ENCODE measurements at regions not wholly inside any gene's neighbourhood (a gene's known extent, or its start where the extent isn't known, plus 50 kb on each side); places are given as distances from the start of the nearest gene placed in this dataset.

DNA sequence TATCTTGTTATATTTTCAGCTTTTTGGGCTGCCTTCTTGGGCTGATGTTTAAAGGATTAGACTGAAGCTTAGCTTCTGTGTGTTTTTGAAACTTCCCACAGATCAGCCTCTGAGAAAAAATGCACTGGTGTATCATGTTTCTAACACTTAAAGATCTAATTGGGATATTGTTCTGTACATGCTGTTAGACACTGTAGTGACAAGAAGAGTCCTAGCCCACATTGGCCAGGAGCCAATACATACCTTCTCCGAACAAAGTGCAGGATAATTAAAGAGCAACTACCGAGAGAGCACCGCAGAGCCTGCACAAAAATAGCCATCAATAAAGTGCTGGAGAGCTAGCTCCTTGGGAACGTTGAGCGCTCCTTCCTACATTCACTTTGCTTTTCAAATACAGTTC, 289.4 kb upstream of the SP8 start:
- Histone ChIP-seq H3K27ac (ENCODE audit: insufficient read depth, low read depth, low read length, poor library complexity, severe bottlenecking) (no peak overlapping the region), H3K4me1 (ENCODE audit: control insufficient read depth, insufficient read depth, low read length) (peaks cover 7% of the 10 kb centered on the region)
- WGBS, 2 experiments = 70% methylated on average over 4 to 5 of the region's 5 CpGs

DNA sequence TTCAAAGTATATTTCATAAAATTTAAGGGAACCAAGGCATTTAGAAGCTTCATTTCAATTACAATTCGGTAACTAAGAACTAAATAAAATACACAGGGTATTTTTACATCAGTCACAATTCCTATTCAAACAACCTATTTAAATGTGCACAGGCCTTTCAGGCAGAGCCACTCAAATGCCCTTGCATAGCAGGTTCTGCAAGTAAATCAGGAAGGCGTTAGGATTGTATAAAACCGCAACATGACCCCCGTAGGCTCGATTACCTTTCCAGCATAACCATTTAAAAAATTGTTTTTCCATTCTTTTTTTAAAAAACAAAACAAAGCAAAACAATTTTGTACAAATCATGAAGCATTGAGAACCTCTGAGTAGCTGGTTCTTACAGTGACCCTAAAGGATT, 289.9 kb upstream of the SP8 start:
- Histone ChIP-seq H3K27me3 (ENCODE audit: control insufficient read depth, insufficient read depth, low read length, poor library complexity, severe bottlenecking) (no peaks in the 10 kb centered on the region), H3K36me3 (ENCODE audit: control insufficient read depth, insufficient read depth, low read length) (no peaks in the 10 kb centered on the region), H3K4me3 (ENCODE audit: insufficient read depth, low read depth, low read length) (no peak overlapping the region), H3K9me3 (ENCODE audit: control insufficient read depth, low read length) (no peaks in the 10 kb centered on the region), H3K27ac (ENCODE audit: insufficient read depth, low read depth, low read length, poor library complexity, severe bottlenecking) (no peak overlapping the region), H3K4me1 (ENCODE audit: control insufficient read depth, insufficient read depth, low read length) (peaks cover 7% of the 10 kb centered on the region)
- 67 to 69% methylated on average over 5 of the region's 5 CpGs for whole genome bisulfite sequencing, 2 experiments

More for the DNA sequence above, 289.4 kb upstream of the SP8 start:
- Histone ChIP-seq H3K4me3 (ENCODE audit: insufficient read depth, low read depth, low read length) (no peak overlapping the region), H3K36me3 (ENCODE audit: control insufficient read depth, insufficient read depth, low read length) (no peaks in the 10 kb centered on the region), H3K9me3 (ENCODE audit: control insufficient read depth, low read length) (no peaks in the 10 kb centered on the region), H3K27me3 (ENCODE audit: control insufficient read depth, insufficient read depth, low read length, poor library complexity, severe bottlenecking) (no peaks in the 10 kb centered on the region)

DNA sequence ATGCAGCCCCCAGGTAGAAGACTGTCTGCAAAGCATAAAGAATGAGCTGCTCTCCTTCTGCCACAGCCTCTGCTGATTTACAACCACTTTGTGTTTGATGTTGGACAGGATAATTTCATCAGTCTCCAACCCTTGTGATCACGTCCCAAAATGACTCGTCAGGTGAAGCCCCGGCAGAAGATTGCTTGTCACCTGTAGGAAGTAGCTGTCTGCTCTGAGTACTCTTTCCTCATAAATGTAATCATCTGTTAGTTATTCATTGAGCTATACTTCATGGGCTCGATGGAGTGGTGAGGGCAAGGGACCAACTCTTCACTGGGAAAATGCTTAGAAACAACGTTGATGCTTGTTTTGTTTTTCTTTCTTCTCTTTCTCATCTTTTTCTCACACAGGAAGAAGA, 290.9 kb upstream of the SP8 start:
- no peak overlapping the region for H3K4me3 ChIP-seq (ENCODE audit: insufficient read depth, low read depth, low read length)
- peaks cover 7% of the 10 kb centered on the region for H3K4me1 ChIP-seq (ENCODE audit: control insufficient read depth, insufficient read depth, low read length)
- no peaks in the 10 kb centered on the region for H3K9me3 ChIP-seq (ENCODE audit: control insufficient read depth, low read length)
- H3K36me3 ChIP-seq (ENCODE audit: control insufficient read depth, insufficient read depth, low read length) = no peaks in the 10 kb centered on the region
- 79 to 86% methylated on average over 5 of the region's 5 CpGs for WGBS, 2 experiments
- H3K27me3 ChIP-seq (ENCODE audit: control insufficient read depth, insufficient read depth, low read length, poor library complexity, severe bottlenecking) = no peaks in the 10 kb centered on the region
- H3K27ac ChIP-seq (ENCODE audit: insufficient read depth, low read depth, low read length, poor library complexity, severe bottlenecking) = no peak overlapping the region

DNA sequence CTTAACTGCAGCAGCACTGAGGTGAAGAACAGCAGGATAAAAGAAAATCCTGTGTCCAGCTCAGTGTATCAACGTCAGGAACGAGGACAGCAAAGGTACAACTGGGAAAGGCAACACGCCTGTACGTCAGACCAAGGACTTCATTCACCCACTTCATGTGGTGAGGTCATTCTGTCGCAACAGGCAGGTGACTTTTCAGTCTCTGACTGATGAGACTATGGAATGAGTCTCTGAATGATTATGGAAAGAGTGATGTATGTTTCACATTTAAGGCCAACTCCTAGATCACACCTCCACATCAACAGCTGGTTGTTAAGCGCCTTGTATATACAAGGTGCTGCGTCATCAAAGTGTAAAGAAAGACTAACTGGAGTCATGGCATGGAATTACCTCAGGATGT, 297.6 kb upstream of the SP8 start:
- Histone ChIP-seq H3K4me1 (ENCODE audit: control insufficient read depth, insufficient read depth, low read length) (no peaks in the 10 kb centered on the region), H3K4me3 (ENCODE audit: insufficient read depth, low read depth, low read length) (no peak overlapping the region), H3K27me3 (ENCODE audit: control insufficient read depth, insufficient read depth, low read length, poor library complexity, severe bottlenecking) (no peaks in the 10 kb centered on the region), H3K27ac (ENCODE audit: insufficient read depth, low read depth, low read length, poor library complexity, severe bottlenecking) (no peak overlapping the region), H3K36me3 (ENCODE audit: control insufficient read depth, insufficient read depth, low read length) (no peaks in the 10 kb centered on the region), H3K9me3 (ENCODE audit: control insufficient read depth, low read length) (no peaks in the 10 kb centered on the region)
- 94 to 95% methylated on average over 7 of the region's 7 CpGs for WGBS, 2 experiments

DNA sequence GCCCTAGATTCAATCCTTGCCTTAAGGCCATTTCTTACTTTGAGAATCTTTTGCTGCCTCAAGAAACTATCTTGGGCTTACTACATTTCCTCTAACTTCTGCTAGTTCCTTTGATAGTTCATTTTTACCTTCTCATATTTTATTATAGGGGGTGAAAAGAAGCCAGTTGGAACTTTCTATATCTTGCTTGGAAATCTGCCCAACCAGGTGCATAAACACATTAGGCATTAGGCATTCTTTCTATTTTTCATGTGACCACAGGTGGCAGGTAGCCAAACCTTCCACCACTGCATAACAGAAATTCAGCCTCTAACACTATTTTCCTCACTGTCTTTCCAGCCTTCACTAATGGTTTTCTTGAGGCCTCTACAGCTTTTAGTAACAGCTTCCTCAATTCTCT, 300.0 kb upstream of the SP8 start:
- no peak overlapping the region for H3K27ac ChIP-seq (ENCODE audit: insufficient read depth, low read depth, low read length, poor library complexity, severe bottlenecking)
- no peaks in the 10 kb centered on the region for H3K9me3 ChIP-seq (ENCODE audit: control insufficient read depth, low read length)
- no peaks in the 10 kb centered on the region for H3K27me3 ChIP-seq (ENCODE audit: control insufficient read depth, insufficient read depth, low read length, poor library complexity, severe bottlenecking)
- no peaks in the 10 kb centered on the region for H3K36me3 ChIP-seq (ENCODE audit: control insufficient read depth, insufficient read depth, low read length)
- no peak overlapping the region for H3K4me3 ChIP-seq (ENCODE audit: insufficient read depth, low read depth, low read length)
- H3K4me1 ChIP-seq (ENCODE audit: control insufficient read depth, insufficient read depth, low read length) = no peaks in the 10 kb centered on the region

DNA sequence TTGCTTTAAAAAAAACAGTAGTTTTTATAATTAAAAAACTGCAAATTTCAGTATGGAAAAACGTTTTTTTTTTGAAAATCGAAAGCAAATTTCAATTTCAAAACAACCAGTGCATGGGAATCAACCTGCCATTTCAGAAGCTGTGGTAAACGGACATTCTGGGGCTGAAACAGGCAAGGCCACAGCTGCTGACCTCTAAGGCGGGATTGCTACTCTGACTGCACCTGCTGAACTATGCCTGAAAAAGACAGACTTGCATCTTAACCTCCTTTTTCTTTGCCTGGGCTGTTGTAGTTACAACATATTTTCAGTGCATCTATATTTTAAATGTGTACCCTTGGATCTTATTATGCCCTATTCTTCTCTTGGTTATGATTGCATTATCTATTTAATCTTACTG, 303.0 kb upstream of the SP8 start:
- Histone ChIP-seq H3K36me3 (ENCODE audit: control insufficient read depth, insufficient read depth, low read length) (no peaks in the 10 kb centered on the region), H3K27ac (ENCODE audit: insufficient read depth, low read depth, low read length, poor library complexity, severe bottlenecking) (no peak overlapping the region), H3K4me1 (ENCODE audit: control insufficient read depth, insufficient read depth, low read length) (no peaks in the 10 kb centered on the region), H3K4me3 (ENCODE audit: insufficient read depth, low read depth, low read length) (no peak overlapping the region), H3K9me3 (ENCODE audit: control insufficient read depth, low read length) (no peaks in the 10 kb centered on the region), H3K27me3 (ENCODE audit: control insufficient read depth, insufficient read depth, low read length, poor library complexity, severe bottlenecking) (no peaks in the 10 kb centered on the region)
- WGBS, 2 experiments = 77% methylated on average over 4 of the region's 4 CpGs

DNA sequence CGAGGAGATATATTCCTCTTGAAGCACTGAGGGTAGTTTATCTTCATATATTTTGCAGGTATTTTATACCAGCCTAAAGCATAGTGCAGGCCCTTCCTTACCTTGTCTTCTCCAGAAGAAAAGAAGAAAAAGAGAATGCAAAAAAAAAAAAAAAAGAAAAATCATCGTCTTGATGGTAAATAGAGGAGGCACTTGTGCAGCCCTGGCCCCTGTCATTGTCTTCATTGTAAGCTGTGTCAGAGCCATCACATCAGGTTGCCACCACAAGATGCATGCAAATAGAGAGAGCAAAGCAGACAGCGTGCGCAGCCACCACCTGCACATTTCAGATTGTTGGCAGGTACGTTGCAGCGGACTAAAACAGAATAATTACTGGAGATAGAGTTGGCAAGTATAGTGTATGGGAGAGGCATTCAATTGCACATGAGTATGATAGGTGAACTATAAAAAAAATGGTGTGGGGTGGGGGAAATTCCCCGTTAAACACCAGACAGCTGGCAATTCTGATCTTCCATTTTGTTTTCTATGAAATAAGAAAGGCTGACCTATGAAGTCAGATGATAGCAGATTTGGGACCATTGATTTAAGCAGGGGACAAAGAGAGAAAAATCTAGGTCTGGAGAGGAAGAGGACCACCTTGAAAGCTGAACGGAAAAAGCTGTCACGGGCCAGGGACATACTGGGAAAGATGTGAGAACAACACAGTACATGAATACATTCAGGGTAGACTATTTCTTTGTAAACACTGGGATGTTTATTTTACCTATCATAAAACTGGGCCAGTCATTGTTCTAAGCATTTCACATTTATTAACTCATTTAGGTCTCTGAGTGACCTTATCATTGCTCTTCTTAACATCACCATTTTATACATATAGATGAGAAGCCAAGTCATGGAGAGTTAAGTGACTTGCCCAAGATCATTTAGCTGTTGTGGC, 306.3 kb upstream of the SP8 start:
- H3K27ac ChIP-seq (ENCODE audit: insufficient read depth, low read depth, low read length, poor library complexity, severe bottlenecking) = no peak overlapping the region
- H3K27me3 ChIP-seq (ENCODE audit: control insufficient read depth, insufficient read depth, low read length, poor library complexity, severe bottlenecking) = no peaks in the 10 kb centered on the region
- no peak overlapping the region for H3K4me3 ChIP-seq (ENCODE audit: insufficient read depth, low read depth, low read length)
- no peaks in the 10 kb centered on the region for H3K36me3 ChIP-seq (ENCODE audit: control insufficient read depth, insufficient read depth, low read length)
- H3K9me3 ChIP-seq (ENCODE audit: control insufficient read depth, low read length) = no peaks in the 10 kb centered on the region
- H3K4me1 ChIP-seq (ENCODE audit: control insufficient read depth, insufficient read depth, low read length) = no peaks in the 10 kb centered on the region
- WGBS, 2 experiments = 95 to 96% methylated on average over 8 to 9 of the region's 9 CpGs

DNA sequence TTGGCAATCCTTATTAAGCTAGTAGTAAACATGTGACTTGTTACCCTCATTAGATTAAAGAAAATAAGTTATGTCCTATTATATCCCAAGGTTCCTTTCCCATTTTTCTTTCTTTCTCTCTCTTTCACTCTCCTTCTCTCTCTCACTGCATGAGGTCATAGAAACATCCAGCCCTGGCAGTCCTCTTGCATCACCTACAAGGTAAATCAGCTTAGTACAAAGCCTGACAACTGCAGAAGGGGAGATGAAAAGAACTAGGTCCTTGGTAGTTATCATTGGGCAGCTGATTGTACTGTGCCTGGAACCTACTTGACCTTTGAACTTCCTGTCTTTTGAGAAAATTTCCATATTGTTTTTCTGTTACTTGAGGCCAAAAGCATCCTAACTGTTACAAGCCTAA, 307.9 kb upstream of the SP8 start:
- Histone ChIP-seq H3K4me3 (ENCODE audit: insufficient read depth, low read depth, low read length) (no peak overlapping the region), H3K27ac (ENCODE audit: insufficient read depth, low read depth, low read length, poor library complexity, severe bottlenecking) (no peak overlapping the region), H3K27me3 (ENCODE audit: control insufficient read depth, insufficient read depth, low read length, poor library complexity, severe bottlenecking) (no peaks in the 10 kb centered on the region), H3K4me1 (ENCODE audit: control insufficient read depth, insufficient read depth, low read length) (no peaks in the 10 kb centered on the region), H3K36me3 (ENCODE audit: control insufficient read depth, insufficient read depth, low read length) (no peaks in the 10 kb centered on the region), H3K9me3 (ENCODE audit: control insufficient read depth, low read length) (no peaks in the 10 kb centered on the region)

DNA sequence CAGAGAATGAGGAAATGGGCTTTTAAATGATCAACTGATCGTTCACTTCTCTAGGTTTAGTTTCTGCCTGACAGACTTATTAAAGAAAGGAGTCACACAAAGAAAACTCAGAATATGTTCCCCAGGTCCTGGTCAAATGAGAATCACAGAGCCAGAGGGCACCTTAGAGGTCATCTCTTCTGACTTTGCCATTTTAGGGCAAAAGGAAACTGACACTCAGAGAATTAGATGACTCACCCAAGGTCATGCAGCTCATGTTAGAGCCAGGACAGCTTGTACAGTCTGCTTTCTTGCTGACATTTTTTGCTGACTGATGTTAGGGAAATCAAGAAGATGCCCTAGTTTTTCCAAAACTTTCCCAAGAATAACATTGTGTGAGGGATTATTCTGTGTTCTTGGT, 312.7 kb upstream of the SP8 start:
- H3K27me3 ChIP-seq (ENCODE audit: control insufficient read depth, insufficient read depth, low read length, poor library complexity, severe bottlenecking) = no peaks in the 10 kb centered on the region
- H3K9me3 ChIP-seq (ENCODE audit: control insufficient read depth, low read length) = no peaks in the 10 kb centered on the region
- 91 to 96% methylated on average over 1 of the region's 1 CpG for WGBS, 2 experiments

DNA sequence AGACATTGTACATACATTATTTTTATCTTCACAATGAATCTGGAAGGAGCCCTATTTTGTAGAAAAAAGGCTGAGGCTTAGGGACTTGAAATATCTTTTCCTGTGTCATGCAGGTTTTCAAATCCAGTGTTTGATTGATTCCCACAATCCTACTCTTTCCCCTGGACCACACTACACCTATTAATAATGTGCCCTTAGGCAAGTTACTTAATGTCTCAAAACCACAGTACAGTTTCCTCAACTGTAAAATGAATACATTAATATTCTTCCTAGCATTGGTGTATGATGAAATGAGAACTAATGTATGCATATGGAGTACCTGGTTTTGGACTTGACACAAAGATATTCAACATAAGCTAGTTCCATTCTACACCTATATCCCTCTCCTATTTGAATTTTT, 313.3 kb upstream of the SP8 start:
- H3K4me3 ChIP-seq (ENCODE audit: insufficient read depth, low read depth, low read length) = no peak overlapping the region
- no peaks in the 10 kb centered on the region for H3K9me3 ChIP-seq (ENCODE audit: control insufficient read depth, low read length)
- H3K36me3 ChIP-seq (ENCODE audit: control insufficient read depth, insufficient read depth, low read length) = no peaks in the 10 kb centered on the region
- no peaks in the 10 kb centered on the region for H3K27me3 ChIP-seq (ENCODE audit: control insufficient read depth, insufficient read depth, low read length, poor library complexity, severe bottlenecking)
- no peak overlapping the region for H3K27ac ChIP-seq (ENCODE audit: insufficient read depth, low read depth, low read length, poor library complexity, severe bottlenecking)
- H3K4me1 ChIP-seq (ENCODE audit: control insufficient read depth, insufficient read depth, low read length) = no peaks in the 10 kb centered on the region

More for the DNA sequence above, 312.7 kb upstream of the SP8 start:
- Histone ChIP-seq H3K4me3 (ENCODE audit: insufficient read depth, low read depth, low read length) (no peak overlapping the region), H3K4me1 (ENCODE audit: control insufficient read depth, insufficient read depth, low read length) (no peaks in the 10 kb centered on the region), H3K36me3 (ENCODE audit: control insufficient read depth, insufficient read depth, low read length) (no peaks in the 10 kb centered on the region), H3K27ac (ENCODE audit: insufficient read depth, low read depth, low read length, poor library complexity, severe bottlenecking) (no peak overlapping the region)
